ENCODE measurements at regions not wholly inside any gene's neighbourhood (a gene's known extent, or its start where the extent isn't known, plus 50 kb on each side); places are given as distances from the start of the nearest gene placed in this dataset.

DNA sequence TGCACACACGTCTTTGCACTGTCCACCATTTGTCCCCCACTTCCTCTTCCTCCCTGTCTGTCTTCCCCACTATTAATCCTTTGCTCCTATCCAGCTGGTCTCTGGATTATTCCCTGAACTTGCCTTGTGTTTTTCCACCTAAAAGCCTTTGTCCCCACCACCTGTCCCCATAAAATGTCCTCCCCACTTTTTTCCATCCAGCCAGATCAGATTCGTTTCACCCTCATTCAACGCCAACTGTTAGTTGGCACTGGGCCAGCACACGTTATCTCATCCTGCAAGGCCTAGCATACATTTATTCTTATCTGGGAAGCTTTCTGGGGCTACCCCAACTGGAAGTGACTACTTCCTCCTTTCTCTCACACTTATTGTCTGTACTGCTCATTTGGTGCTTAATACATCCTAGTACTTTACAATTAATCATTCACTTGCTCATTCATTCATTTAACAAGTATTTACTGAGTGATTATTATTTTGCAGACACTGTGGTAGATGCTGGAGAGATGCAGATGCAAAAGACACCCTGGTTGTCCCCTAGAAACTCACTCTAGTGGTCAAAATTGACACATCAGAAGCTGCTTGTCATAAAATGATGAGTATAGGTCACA lies 96.2 kb downstream of the RASSF10 start:
- Mint-ChIP-seq H3K4me1 (peaks cover 45% of the 10 kb centered on the region), H3K27me3 (ENCODE audit: low read depth) (no peaks in the 10 kb centered on the region), H3K36me3 (ENCODE audit: low read depth) (peaks cover 4% of the 10 kb centered on the region), H3K9me3 (no peaks in the 10 kb centered on the region), H3K4me3 (no peak overlapping the region), H3K27ac (ENCODE audit: unreplicated experiment) (no peak overlapping the region)
- no peak for DNase-seq (ENCODE audit: low read depth, low spot score)
- TF ChIP-seq, protein P1, sequence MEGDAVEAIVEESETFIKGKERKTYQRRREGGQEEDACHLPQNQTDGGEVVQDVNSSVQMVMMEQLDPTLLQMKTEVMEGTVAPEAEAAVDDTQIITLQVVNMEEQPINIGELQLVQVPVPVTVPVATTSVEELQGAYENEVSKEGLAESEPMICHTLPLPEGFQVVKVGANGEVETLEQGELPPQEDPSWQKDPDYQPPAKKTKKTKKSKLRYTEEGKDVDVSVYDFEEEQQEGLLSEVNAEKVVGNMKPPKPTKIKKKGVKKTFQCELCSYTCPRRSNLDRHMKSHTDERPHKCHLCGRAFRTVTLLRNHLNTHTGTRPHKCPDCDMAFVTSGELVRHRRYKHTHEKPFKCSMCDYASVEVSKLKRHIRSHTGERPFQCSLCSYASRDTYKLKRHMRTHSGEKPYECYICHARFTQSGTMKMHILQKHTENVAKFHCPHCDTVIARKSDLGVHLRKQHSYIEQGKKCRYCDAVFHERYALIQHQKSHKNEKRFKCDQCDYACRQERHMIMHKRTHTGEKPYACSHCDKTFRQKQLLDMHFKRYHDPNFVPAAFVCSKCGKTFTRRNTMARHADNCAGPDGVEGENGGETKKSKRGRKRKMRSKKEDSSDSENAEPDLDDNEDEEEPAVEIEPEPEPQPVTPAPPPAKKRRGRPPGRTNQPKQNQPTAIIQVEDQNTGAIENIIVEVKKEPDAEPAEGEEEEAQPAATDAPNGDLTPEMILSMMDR (conservative IDR thresholded peaks at IDR 0.05), result no peak

GRCh38 chr11:13107544-13108044 lies 98.5 kb downstream of the RASSF10 start:
- H3K27ac Mint-ChIP-seq (ENCODE audit: unreplicated experiment), result no peak overlapping the region
- TF ChIP-seq, protein P1 (conservative IDR thresholded peaks at IDR 0.05), result no peak
- peaks cover 4% of the 10 kb centered on the region for H3K36me3 Mint-ChIP-seq (ENCODE audit: low read depth)
- peaks cover 49% of the 10 kb centered on the region for H3K4me1 Mint-ChIP-seq
- H3K9me3 Mint-ChIP-seq, result no peaks in the 10 kb centered on the region
- no peaks in the 10 kb centered on the region for H3K27me3 Mint-ChIP-seq (ENCODE audit: low read depth)
- no peak for DNase-seq (ENCODE audit: low read depth, low spot score)
- no peak overlapping the region for H3K4me3 Mint-ChIP-seq

GRCh38 chr11:13108416-13108815 lies 99.3 kb downstream of the RASSF10 start:
- peaks cover 49% of the 10 kb centered on the region for H3K4me1 Mint-ChIP-seq

GRCh38 chr11:13109616-13110015 lies 100.5 kb downstream of the RASSF10 start:
- Mint-ChIP-seq H3K36me3 (ENCODE audit: low read depth) (peaks cover 4% of the 10 kb centered on the region), H3K27ac (ENCODE audit: unreplicated experiment) (no peak overlapping the region), H3K4me1 (peaks cover 46% of the 10 kb centered on the region), H3K4me3 (no peak overlapping the region), H3K27me3 (ENCODE audit: low read depth) (no peaks in the 10 kb centered on the region), H3K9me3 (peaks cover 3% of the 10 kb centered on the region)
- DNase-seq (ENCODE audit: low read depth, low spot score), result no peak
- TF ChIP-seq, protein P1 (conservative IDR thresholded peaks at IDR 0.05), result no peak

More at GRCh38 chr11:13108416-13108815, 99.3 kb downstream of the RASSF10 start:
- Mint-ChIP-seq H3K36me3 (ENCODE audit: low read depth) (peaks cover 4% of the 10 kb centered on the region), H3K27me3 (ENCODE audit: low read depth) (no peaks in the 10 kb centered on the region), H3K27ac (ENCODE audit: unreplicated experiment) (no peak overlapping the region), H3K4me3 (no peak overlapping the region), H3K9me3 (no peaks in the 10 kb centered on the region)
- TF ChIP-seq, protein P1 (conservative IDR thresholded peaks at IDR 0.05), result no peak
- DNase-seq (ENCODE audit: low read depth, low spot score), result no peak

GRCh38 chr11:13110145-13110544 lies 101.0 kb downstream of the RASSF10 start:
- H3K4me1 Mint-ChIP-seq, result peaks cover 46% of the 10 kb centered on the region
- peaks cover 4% of the 10 kb centered on the region for H3K9me3 Mint-ChIP-seq
- no peak overlapping the region for H3K4me3 Mint-ChIP-seq
- no peak overlapping the region for H3K27ac Mint-ChIP-seq (ENCODE audit: unreplicated experiment)
- TF ChIP-seq, protein P1 (conservative IDR thresholded peaks at IDR 0.05), result no peak
- no peak for DNase-seq (ENCODE audit: low read depth, low spot score)
- H3K36me3 Mint-ChIP-seq (ENCODE audit: low read depth), result peaks cover 4% of the 10 kb centered on the region
- no peaks in the 10 kb centered on the region for H3K27me3 Mint-ChIP-seq (ENCODE audit: low read depth)
